SK-N-SH (cell line): ENCODE measurements at regions not wholly inside any gene's neighbourhood (a gene's known extent, or its start where the extent isn't known, plus 50 kb on each side); places are given as distances from the start of the nearest gene placed in this dataset.

Source experiments
- CTCF ChIA-PET: fragments of 300-600, 350-600 bp; formaldehyde crosslinking; extraction: SDS; loops from one replicate; lab custom pipeline; 2021; lab: Yijun Ruan, JAX
- POLR2A ChIA-PET: fragments of 350-600 bp; sonication (Branson Sonifier 250); formaldehyde crosslinking; extraction: SDS; loops from one replicate; lab custom pipeline; 2020; ENCODE audit warnings: antibody characterized with exemption, inconsistent platforms; lab: Yijun Ruan, JAX
- DNase-seq: peaks from one replicate; pipeline ENCODE4 v3.0.0; 2012
- H2AFZ ChIP-seq: fragments of 200-600 bp; sonication (generic); 2 replicates; pipeline ENCODE4 v1.8.1; 2016; ENCODE audit warnings: antibody characterized with exemption, mild to moderate bottlenecking, low read depth
- H3F3A ChIP-seq: fragments of 200-600 bp; sonication (generic); replicated peaks from 2 replicates; pipeline ENCODE3; 2016; ENCODE audit warnings: antibody characterized with exemption, mild to moderate bottlenecking; ENCODE audit not compliant: insufficient read depth
- H3K27ac ChIP-seq, 2 experiments: fragments of 200-500 bp in 1 of 2; fragments of 200-600 bp in 1 of 2; sonication (Bioruptor generic) in 1 of 2; sonication (generic), shearing (Covaris generic) in 1 of 2; 2 replicates each; pipeline versions ENCODE4 v1.5.1 to v1.6.1; 2014 to 2016; ENCODE audit warnings: low read depth in 2 of 2, inconsistent platforms in 1 of 2, low read length in 1 of 2, mild to moderate bottlenecking in 1 of 2, mixed read lengths in 1 of 2
- H3K27me3 ChIP-seq: fragments of 200-600 bp; sonication (generic), shearing (Covaris generic); 2 replicates; pipeline ENCODE4 v1.6.1; 2016; ENCODE audit warnings: mixed run types; ENCODE audit not compliant: insufficient read depth
- H3K36me3 ChIP-seq, 2 experiments: fragments of 200-500 bp in 1 of 2; fragments of 200-600 bp in 1 of 2; sonication (Bioruptor generic) in 1 of 2; sonication (generic) in 1 of 2; replicated peaks in 1 of 2; 2 replicates each; pipeline versions ENCODE3 to v1.5.1; 2014 to 2016; ENCODE audit warnings: low read length in 1 of 2, mild to moderate bottlenecking in 1 of 2; ENCODE audit not compliant: insufficient read depth in 2 of 2, control insufficient read depth in 1 of 2
- H3K4me1 ChIP-seq, 2 experiments: fragments of 200-500 bp in 1 of 2; fragments of 200-600 bp in 1 of 2; sonication (Bioruptor generic) in 1 of 2; sonication (generic), shearing (Covaris generic) in 1 of 2; 2 replicates each; pipeline versions ENCODE4 v1.5.1 to v1.6.1; 2014 to 2016; ENCODE audit warnings: low read depth in 1 of 2, low read length in 1 of 2, mixed run types in 1 of 2; ENCODE audit not compliant: insufficient read depth in 2 of 2, control insufficient read depth in 1 of 2
- H3K4me2 ChIP-seq: fragments of 200-600 bp; sonication (generic), shearing (Covaris generic); 2 replicates; pipeline ENCODE4 v1.6.1; 2017; ENCODE audit warnings: mixed run types
- H3K4me3 ChIP-seq, 2 experiments: fragments of 200-500 bp in 1 of 2; fragments of 200-600 bp in 1 of 2; sonication (Bioruptor generic) in 1 of 2; sonication (generic), shearing (Covaris generic) in 1 of 2; 2 replicates each; pipeline versions ENCODE4 v1.5.1 to v1.8.1; 2014 to 2016; ENCODE audit warnings: low read depth in 2 of 2, inconsistent platforms in 1 of 2, low read length in 1 of 2, mild to moderate bottlenecking in 1 of 2, mixed read lengths in 1 of 2, moderate library complexity in 1 of 2
- H3K79me2 ChIP-seq: fragments of 200-600 bp; sonication (generic); 2 replicates; pipeline ENCODE4 v1.8.1; 2017; ENCODE audit warnings: mild to moderate bottlenecking; ENCODE audit not compliant: insufficient read depth
- H3K9ac ChIP-seq: fragments of 200-600 bp; sonication (generic); 2 replicates; pipeline ENCODE4 v1.6.1; 2017; ENCODE audit warnings: mixed run types
- H3K9me2 ChIP-seq: fragments of 200-600 bp; sonication (generic); 2 replicates; pipeline ENCODE4 v1.6.1; 2017; ENCODE audit warnings: mixed run types
- H3K9me3 ChIP-seq: fragments of 200-600 bp; sonication (generic); 2 replicates; pipeline ENCODE4 v1.6.1; 2017; ENCODE audit warnings: mixed run types, mild to moderate bottlenecking, moderate library complexity
- H4K20me1 ChIP-seq: fragments of 200-600 bp; sonication (generic); 2 replicates; pipeline ENCODE4 v1.6.1; 2017; ENCODE audit warnings: mild to moderate bottlenecking, mixed run types; ENCODE audit not compliant: insufficient read depth
- CTCF ChIP-seq: fragments of 200-600 bp; sonication (generic); IDR thresholded peaks from 2 replicates; pipeline ENCODE4 v1.6.1; 2017; ENCODE audit warnings: antibody characterized with exemption, mild to moderate bottlenecking, moderate library complexity
- EP300 ChIP-seq, 2 experiments: IDR thresholded peaks; 2 replicates each; pipeline versions ENCODE4 v1.4.0 to v1.6.1; 2012; ENCODE audit warnings: borderline replicate concordance in 1 of 2, low read depth in 1 of 2, low read length in 1 of 2
- NRF1 ChIP-seq: IDR thresholded peaks from 2 replicates; pipeline ENCODE4 v1.6.1; 2012; ENCODE audit warnings: low read depth, mild to moderate bottlenecking, low read length
- RAD21 ChIP-seq: IDR thresholded peaks from 2 replicates; pipeline ENCODE4 v1.6.1; 2012; ENCODE audit warnings: mild to moderate bottlenecking, low read length
- RCOR1 ChIP-seq: fragments of 150-350 bp; IDR thresholded peaks from 2 replicates; pipeline ENCODE4 v1.6.1; 2017; ENCODE audit warnings: antibody characterized with exemption, low read length
- SMC3 ChIP-seq: IDR thresholded peaks from 2 replicates; pipeline ENCODE4 v1.6.1; 2012; ENCODE audit warnings: low read depth, low read length, improper control_type of control experiment
- WGBS: methylation state at CpG from one replicate; pipeline ENCODE4 v1.1.6; 2017; ENCODE audit warnings: low lambda C conversion rate; 5-methylcytosine and 5-hydroxymethylcytosine counted together
- TF ChIP-seq, protein P1 (sequence below): IDR thresholded peaks from 2 replicates; pipeline ENCODE4; 2012
- TF ChIP-seq, protein P2 (sequence below): fragments of 150-350 bp; IDR thresholded peaks from 2 replicates; pipeline ENCODE4 v1.6.1; 2016; ENCODE audit warnings: mild to moderate bottlenecking, low read depth, low read length

DNA sequence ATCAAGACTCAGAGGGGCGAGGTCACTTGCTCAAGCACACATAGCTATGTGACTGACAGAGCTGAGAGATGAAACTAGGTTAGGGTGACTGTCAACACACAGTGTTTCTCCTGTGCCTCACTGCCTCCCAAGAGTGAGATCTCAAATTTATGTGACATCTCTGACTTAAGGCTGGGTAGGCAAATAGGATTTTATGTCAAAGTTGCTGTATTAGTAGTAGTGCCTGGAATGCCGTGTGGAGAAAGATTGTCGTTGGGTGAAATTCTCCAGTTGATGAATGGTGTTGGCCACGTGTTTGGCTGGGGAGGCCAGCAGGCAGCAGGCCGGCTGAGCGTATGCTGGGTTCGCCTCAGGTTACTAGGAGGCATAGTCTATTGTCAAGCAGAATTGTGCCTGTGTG, 148.3 kb upstream of the BMPER start:
- Histone ChIP-seq H4K20me1 (no peaks in the 10 kb centered on the region), H3K27me3 (no peaks in the 10 kb centered on the region), H3K79me2 (no peaks in the 10 kb centered on the region), H3K9me3 (no peaks in the 10 kb centered on the region), H3K9ac (no peak overlapping the region), H3K36me3 (no peaks in the 10 kb centered on the region), H3K4me2 (no peak overlapping the region), H3K4me1 (peaks cover 7 to 11% of the 10 kb centered on the region in 2 experiments; a peak in 3 of 4 replicates), H3F3A (no peaks in the 10 kb centered on the region), H2AFZ (no peak overlapping the region), H3K4me3 (no peak overlapping the region), H3K27ac (no peak overlapping the region), H3K9me2 (no peaks in the 10 kb centered on the region)
- POLR2A ChIA-PET, result no interaction called here
- WGBS, result 87% methylated on average over 7 of the region's 7 CpGs
- no peak for DNase-seq
- TF ChIP-seq, protein P1, sequence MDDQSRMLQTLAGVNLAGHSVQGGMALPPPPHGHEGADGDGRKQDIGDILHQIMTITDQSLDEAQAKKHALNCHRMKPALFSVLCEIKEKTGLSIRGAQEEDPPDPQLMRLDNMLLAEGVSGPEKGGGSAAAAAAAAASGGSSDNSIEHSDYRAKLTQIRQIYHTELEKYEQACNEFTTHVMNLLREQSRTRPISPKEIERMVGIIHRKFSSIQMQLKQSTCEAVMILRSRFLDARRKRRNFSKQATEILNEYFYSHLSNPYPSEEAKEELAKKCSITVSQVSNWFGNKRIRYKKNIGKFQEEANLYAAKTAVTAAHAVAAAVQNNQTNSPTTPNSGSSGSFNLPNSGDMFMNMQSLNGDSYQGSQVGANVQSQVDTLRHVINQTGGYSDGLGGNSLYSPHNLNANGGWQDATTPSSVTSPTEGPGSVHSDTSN, result peak; percentile 26; the same call in 1 of the 2 replicates
- TF ChIP-seq, protein P2, sequence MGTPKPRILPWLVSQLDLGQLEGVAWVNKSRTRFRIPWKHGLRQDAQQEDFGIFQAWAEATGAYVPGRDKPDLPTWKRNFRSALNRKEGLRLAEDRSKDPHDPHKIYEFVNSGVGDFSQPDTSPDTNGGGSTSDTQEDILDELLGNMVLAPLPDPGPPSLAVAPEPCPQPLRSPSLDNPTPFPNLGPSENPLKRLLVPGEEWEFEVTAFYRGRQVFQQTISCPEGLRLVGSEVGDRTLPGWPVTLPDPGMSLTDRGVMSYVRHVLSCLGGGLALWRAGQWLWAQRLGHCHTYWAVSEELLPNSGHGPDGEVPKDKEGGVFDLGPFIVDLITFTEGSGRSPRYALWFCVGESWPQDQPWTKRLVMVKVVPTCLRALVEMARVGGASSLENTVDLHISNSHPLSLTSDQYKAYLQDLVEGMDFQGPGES, result no peak
- CTCF ChIA-PET, result interaction anchor here (0.6 to 7.8 kb wide), 12 partner anchors 9 to 331 kb away, joined by 3 to 71 read pairs (median 4); partner anchors contain the start of gene BMPER

GRCh38 chr7:33757563-33758165, 147.7 kb upstream of the BMPER start:
- ChIA-PET POLR2A (no interaction called here), CTCF (interaction anchor here (0.6 to 7.8 kb wide), 39 partner anchors 9 to 572 kb away, joined by 3 to 71 read pairs (median 3); partner anchors contain the start of gene BMPER)
- peaks cover 7 to 11% of the 10 kb centered on the region in 2 experiments; a peak in 3 of 4 replicates for H3K4me1 ChIP-seq
- no peak overlapping the region for H3K4me2 ChIP-seq
- H4K20me1 ChIP-seq, result no peaks in the 10 kb centered on the region
- no peaks in the 10 kb centered on the region for H3F3A ChIP-seq
- H3K9ac ChIP-seq, result no peak overlapping the region
- no peak overlapping the region for H2AFZ ChIP-seq
- H3K79me2 ChIP-seq, result no peaks in the 10 kb centered on the region
- H3K9me2 ChIP-seq, result no peaks in the 10 kb centered on the region
- WGBS, result 25% methylated on average over 4 of the region's 4 CpGs
- DNase-seq, result peak; percentile 45
- no peak overlapping the region for H3K27ac ChIP-seq
- H3K9me3 ChIP-seq, result no peaks in the 10 kb centered on the region
- TF ChIP-seq CTCF, result peak; percentile 92
- TF ChIP-seq SMC3, result peak; percentile 76
- no peak for TF ChIP-seq NRF1
- peak; percentile 77 for TF ChIP-seq RAD21
- TF ChIP-seq EP300 (IDR thresholded peaks at IDR 0.05; ENCODE audit: borderline replicate concordance in 1 of 2, low read depth in 1 of 2, low read length in 1 of 2), result no peak
- TF ChIP-seq RCOR1, result no peak
- TF ChIP-seq, all 33 proteins: peak for 3
- no peak overlapping the region for H3K4me3 ChIP-seq
- H3K27me3 ChIP-seq, result no peaks in the 10 kb centered on the region
- no peaks in the 10 kb centered on the region for H3K36me3 ChIP-seq
